ENCODE measurements at regions not wholly inside any gene's neighbourhood (a gene's known extent, or its start where the extent isn't known, plus 50 kb on each side); places are given as distances from the start of the nearest gene placed in this dataset.

- H2AK5ac ChIP-seq (ENCODE audit: low read length, severe bottlenecking): peak overlapping the region; percentile 11
Measured at GRCh38 chr20:48017992-48018391, 232.7 kb upstream of the SULF2 start.

GRCh38 chr20:48017509-48017908 lies 232.2 kb upstream of the SULF2 start:
- Histone ChIP-seq H3K4me1 (ENCODE audit: control insufficient read depth, insufficient read depth, low read depth, low read length) (peaks cover 14% of the 10 kb centered on the region), H4K8ac (ENCODE audit: low read length) (no peak overlapping the region), H3K18ac (ENCODE audit: low read depth in 1 of 2, low read length in 2 of 2) (peak overlapping the region in 1 of 2 experiments; percentile 7), H3K23ac (ENCODE audit: low read length in 2 of 2) (no peak overlapping the region), H3K79me1 (replicated peaks; ENCODE audit: low read length, poor library complexity, severe bottlenecking) (no peaks in the 10 kb centered on the region), H2BK120ac (ENCODE audit: low read depth, low read length) (no peak overlapping the region), H2BK12ac (ENCODE audit: low read length in 2 of 2) (no peak overlapping the region), H3K4ac (ENCODE audit: low read depth in 1 of 2, low read length in 2 of 2) (no peak overlapping the region), H2BK5ac (ENCODE audit: low read depth, low read length, poor library complexity, severe bottlenecking) (no peak overlapping the region), H3K9me3 (ENCODE audit: control insufficient read depth, low read length) (peaks cover under 1% of the 10 kb centered on the region), H4K91ac (ENCODE audit: low read length) (no peak overlapping the region), H3K27me3 (ENCODE audit: control insufficient read depth in 1 of 2, insufficient read depth in 1 of 2, low read length in 2 of 2) (peaks cover 0 to 47% of the 10 kb centered on the region in 2 experiments), H3K36me3 (ENCODE audit: control insufficient read depth in 1 of 2, insufficient read depth in 2 of 2, low read depth in 1 of 2, low read length in 2 of 2) (no peaks in the 10 kb centered on the region), H2AFZ (ENCODE audit: low read depth, low read length) (no peak overlapping the region), H3K4me3 (ENCODE audit: insufficient read depth in 1 of 2, low read depth in 1 of 2, low read length in 2 of 2) (no peak overlapping the region), H2BK15ac (ENCODE audit: low read depth, poor library complexity, severe bottlenecking) (no peak overlapping the region), H2AK5ac (ENCODE audit: low read length, severe bottlenecking) (no peak overlapping the region), H3K27ac (ENCODE audit: low read length, poor library complexity, severe bottlenecking) (no peak overlapping the region), H3K14ac (ENCODE audit: low read length in 2 of 2) (no peak overlapping the region), H3K4me2 (ENCODE audit: low read length, poor library complexity, severe bottlenecking) (no peak overlapping the region), H3K9ac (ENCODE audit: low read length) (no peak overlapping the region)
- peak; percentile 53 for DNase-seq
- WGBS: 46% methylated on average over 2 of the region's 2 CpGs

More at GRCh38 chr20:48017992-48018391, 232.7 kb upstream of the SULF2 start:
- Histone ChIP-seq H3K4ac (ENCODE audit: low read depth in 1 of 2, low read length in 2 of 2) (no peak overlapping the region), H3K4me2 (ENCODE audit: low read length, poor library complexity, severe bottlenecking) (no peak overlapping the region), H2AFZ (ENCODE audit: low read depth, low read length) (no peak overlapping the region), H3K14ac (ENCODE audit: low read length in 2 of 2) (no peak overlapping the region), H3K23ac (ENCODE audit: low read length in 2 of 2) (no peak overlapping the region), H4K91ac (ENCODE audit: low read length) (no peak overlapping the region), H3K36me3 (ENCODE audit: control insufficient read depth in 1 of 2, insufficient read depth in 2 of 2, low read depth in 1 of 2, low read length in 2 of 2) (no peaks in the 10 kb centered on the region), H2BK12ac (ENCODE audit: low read length in 2 of 2) (peak overlapping the region in 1 of 2 experiments; percentile 54), H3K79me1 (replicated peaks; ENCODE audit: low read length, poor library complexity, severe bottlenecking) (no peaks in the 10 kb centered on the region), H3K27ac (ENCODE audit: low read length, poor library complexity, severe bottlenecking) (no peak overlapping the region), H3K18ac (ENCODE audit: low read depth in 1 of 2, low read length in 2 of 2) (peak overlapping the region in 1 of 2 experiments; percentile 7), H2BK5ac (ENCODE audit: low read depth, low read length, poor library complexity, severe bottlenecking) (no peak overlapping the region), H3K4me1 (ENCODE audit: control insufficient read depth, insufficient read depth, low read depth, low read length) (peaks cover 14% of the 10 kb centered on the region), H2BK15ac (ENCODE audit: low read depth, poor library complexity, severe bottlenecking) (no peak overlapping the region), H3K27me3 (ENCODE audit: control insufficient read depth in 1 of 2, insufficient read depth in 1 of 2, low read length in 2 of 2) (peaks cover 0 to 48% of the 10 kb centered on the region in 2 experiments), H3K9me3 (ENCODE audit: control insufficient read depth, low read length) (no peaks in the 10 kb centered on the region), H4K8ac (ENCODE audit: low read length) (no peak overlapping the region), H3K4me3 (ENCODE audit: insufficient read depth in 1 of 2, low read depth in 1 of 2, low read length in 2 of 2) (no peak overlapping the region), H2BK120ac (ENCODE audit: low read depth, low read length) (no peak overlapping the region), H3K9ac (ENCODE audit: low read length) (no peak overlapping the region)
- no peak for DNase-seq
- 77% methylated on average over 4 of the region's 4 CpGs for WGBS

- Histone ChIP-seq H3K9me3 (ENCODE audit: control insufficient read depth, low read length) (peaks cover 14% of the 10 kb centered on the region), H4K8ac (ENCODE audit: low read length) (no peak overlapping the region), H3K23ac (ENCODE audit: low read length in 2 of 2) (no peak overlapping the region), H3K9ac (ENCODE audit: low read length) (no peak overlapping the region), H3K36me3 (ENCODE audit: control insufficient read depth in 1 of 2, insufficient read depth in 2 of 2, low read depth in 1 of 2, low read length in 2 of 2) (no peaks in the 10 kb centered on the region), H2BK120ac (ENCODE audit: low read depth, low read length) (no peak overlapping the region), H2BK12ac (ENCODE audit: low read length in 2 of 2) (peak overlapping the region in 1 of 2 experiments; percentile 49), H3K27ac (ENCODE audit: low read length, poor library complexity, severe bottlenecking) (no peak overlapping the region), H2BK5ac (ENCODE audit: low read depth, low read length, poor library complexity, severe bottlenecking) (no peak overlapping the region), H3K4me3 (ENCODE audit: insufficient read depth in 1 of 2, low read depth in 1 of 2, low read length in 2 of 2) (no peak overlapping the region), H3K79me1 (replicated peaks; ENCODE audit: low read length, poor library complexity, severe bottlenecking) (no peaks in the 10 kb centered on the region), H2AK5ac (ENCODE audit: low read length, severe bottlenecking) (no peak overlapping the region), H2BK15ac (ENCODE audit: low read depth, poor library complexity, severe bottlenecking) (no peak overlapping the region), H3K4me2 (ENCODE audit: low read length, poor library complexity, severe bottlenecking) (no peak overlapping the region), H3K14ac (ENCODE audit: low read length in 2 of 2) (no peak overlapping the region), H3K18ac (ENCODE audit: low read depth in 1 of 2, low read length in 2 of 2) (peak overlapping the region in 1 of 2 experiments; percentile 67), H3K27me3 (ENCODE audit: control insufficient read depth in 1 of 2, insufficient read depth in 1 of 2, low read length in 2 of 2) (peaks cover 0 to 35% of the 10 kb centered on the region in 2 experiments), H3K4me1 (ENCODE audit: control insufficient read depth, insufficient read depth, low read depth, low read length) (peaks cover 14% of the 10 kb centered on the region), H2AFZ (ENCODE audit: low read depth, low read length) (no peak overlapping the region), H4K91ac (ENCODE audit: low read length) (peak overlapping the region; percentile 20), H3K4ac (ENCODE audit: low read depth in 1 of 2, low read length in 2 of 2) (peak overlapping the region in 1 of 2 experiments; percentile 10)
- WGBS: 67% methylated on average over 11 of the region's 11 CpGs
- DNase-seq: peak; percentile 92
Measured at GRCh38 chr20:48015943-48016723, 230.9 kb upstream of the SULF2 start.

- no peak overlapping the region for H2BK12ac ChIP-seq (ENCODE audit: low read length in 2 of 2)
- no peak overlapping the region for H3K4me2 ChIP-seq (ENCODE audit: low read length, poor library complexity, severe bottlenecking)
- H2AFZ ChIP-seq (ENCODE audit: low read depth, low read length): no peak overlapping the region
- H4K8ac ChIP-seq (ENCODE audit: low read length): no peak overlapping the region
- no peak overlapping the region for H3K9ac ChIP-seq (ENCODE audit: low read length)
- H4K91ac ChIP-seq (ENCODE audit: low read length): no peak overlapping the region
- H3K36me3 ChIP-seq (ENCODE audit: control insufficient read depth in 1 of 2, insufficient read depth in 2 of 2, low read depth in 1 of 2, low read length in 2 of 2): no peaks in the 10 kb centered on the region
- H3K23ac ChIP-seq (ENCODE audit: low read length in 2 of 2): no peak overlapping the region
- no peak overlapping the region for H3K4ac ChIP-seq (ENCODE audit: low read depth in 1 of 2, low read length in 2 of 2)
- no peak overlapping the region for H3K14ac ChIP-seq (ENCODE audit: low read length in 2 of 2)
- no peaks in the 10 kb centered on the region for H3K79me1 ChIP-seq (replicated peaks; ENCODE audit: low read length, poor library complexity, severe bottlenecking)
- peaks cover 0 to 27% of the 10 kb centered on the region in 2 experiments for H3K27me3 ChIP-seq (ENCODE audit: control insufficient read depth in 1 of 2, insufficient read depth in 1 of 2, low read length in 2 of 2)
- peaks cover 14% of the 10 kb centered on the region for H3K4me1 ChIP-seq (ENCODE audit: control insufficient read depth, insufficient read depth, low read depth, low read length)
- DNase-seq: no peak
- no peak overlapping the region for H2BK5ac ChIP-seq (ENCODE audit: low read depth, low read length, poor library complexity, severe bottlenecking)
- H3K9me3 ChIP-seq (ENCODE audit: control insufficient read depth, low read length): peaks cover 22% of the 10 kb centered on the region
- H3K27ac ChIP-seq (ENCODE audit: low read length, poor library complexity, severe bottlenecking): no peak overlapping the region
- 71% methylated on average over 3 of the region's 8 CpGs for WGBS
- H2BK120ac ChIP-seq (ENCODE audit: low read depth, low read length): no peak overlapping the region
- no peak overlapping the region for H2BK15ac ChIP-seq (ENCODE audit: low read depth, poor library complexity, severe bottlenecking)
- no peak overlapping the region for H3K4me3 ChIP-seq (ENCODE audit: insufficient read depth in 1 of 2, low read depth in 1 of 2, low read length in 2 of 2)
- H3K18ac ChIP-seq (ENCODE audit: low read depth in 1 of 2, low read length in 2 of 2): no peak overlapping the region
- no peak overlapping the region for H2AK5ac ChIP-seq (ENCODE audit: low read length, severe bottlenecking)
Measured at GRCh38 chr20:48015141-48015910, 230.0 kb upstream of the SULF2 start.
